Central memory CD8-positive, alpha-beta T cell (primary cell): ENCODE measurements at regions not wholly inside any gene's neighbourhood (a gene's known extent, or its start where the extent isn't known, plus 50 kb on each side); places are given as distances from the start of the nearest gene placed in this dataset.

Experiments
- ATAC-seq: fragments of 150-1000 bp; cut with Tn5 transposase; replicated peaks from 2 replicates; pipeline ENCODE4 v1.10.0; 2022; ENCODE audit warnings: mild to moderate bottlenecking, moderate FRiP score, moderate number of reproducible peaks; ENCODE audit not compliant: poor library complexity, severe bottlenecking; ENCODE audit errors: extremely low read depth
- DNase-seq, 2 donors: peaks; one replicate each; pipeline ENCODE4 v3.0.0; 2021; ENCODE audit warnings: low spot score in 2 of 2
- H3K27ac Mint-ChIP-seq: one replicate; pipeline ENCODE4 v1.8.0; 2022; ENCODE audit warnings: low read depth, mild to moderate bottlenecking, moderate library complexity, mixed read lengths
- H3K27me3 Mint-ChIP-seq: one replicate; pipeline ENCODE4 v1.8.0; 2022; ENCODE audit warnings: mixed read lengths
- H3K36me3 Mint-ChIP-seq: one replicate; pipeline ENCODE4 v1.8.0; 2022; ENCODE audit warnings: mild to moderate bottlenecking, moderate library complexity, mixed read lengths; ENCODE audit not compliant: insufficient read depth
- H3K4me1 Mint-ChIP-seq: one replicate; pipeline ENCODE4 v1.8.0; 2022; ENCODE audit warnings: mixed read lengths
- H3K4me3 Mint-ChIP-seq: one replicate; pipeline ENCODE4 v1.8.0; 2022; ENCODE audit warnings: mild to moderate bottlenecking, moderate library complexity, mixed read lengths
- H3K9me3 Mint-ChIP-seq: one replicate; pipeline ENCODE4 v1.8.0; 2022; ENCODE audit warnings: mixed read lengths

DNA sequence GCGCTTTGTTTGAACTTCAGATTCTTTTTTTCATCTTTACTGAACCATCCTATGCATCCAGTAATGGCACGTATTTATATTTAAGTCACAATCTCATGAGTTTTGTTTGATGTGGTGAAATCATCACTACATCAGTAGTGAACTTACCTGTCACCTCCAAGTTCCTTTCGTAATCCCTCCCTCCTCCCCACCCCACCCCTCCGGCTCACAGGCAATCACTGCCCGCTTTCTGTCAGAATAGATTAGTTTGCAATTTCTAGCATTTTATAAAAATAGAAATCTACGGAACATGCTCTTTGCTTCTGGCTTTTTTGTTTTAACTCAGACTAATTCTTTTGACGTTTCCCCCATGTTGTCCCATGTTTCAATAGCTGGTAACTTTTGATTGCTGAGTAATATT is 305.4 kb upstream of the IRX4 start:
- ATAC-seq (no peak), DNase-seq (no peak)
- Mint-ChIP-seq H3K27ac (no peak overlapping the region), H3K36me3 (no peaks in the 10 kb centered on the region), H3K9me3 (no peaks in the 10 kb centered on the region), H3K4me3 (no peak overlapping the region), H3K4me1 (no peaks in the 10 kb centered on the region), H3K27me3 (peaks cover 14% of the 10 kb centered on the region)

DNA sequence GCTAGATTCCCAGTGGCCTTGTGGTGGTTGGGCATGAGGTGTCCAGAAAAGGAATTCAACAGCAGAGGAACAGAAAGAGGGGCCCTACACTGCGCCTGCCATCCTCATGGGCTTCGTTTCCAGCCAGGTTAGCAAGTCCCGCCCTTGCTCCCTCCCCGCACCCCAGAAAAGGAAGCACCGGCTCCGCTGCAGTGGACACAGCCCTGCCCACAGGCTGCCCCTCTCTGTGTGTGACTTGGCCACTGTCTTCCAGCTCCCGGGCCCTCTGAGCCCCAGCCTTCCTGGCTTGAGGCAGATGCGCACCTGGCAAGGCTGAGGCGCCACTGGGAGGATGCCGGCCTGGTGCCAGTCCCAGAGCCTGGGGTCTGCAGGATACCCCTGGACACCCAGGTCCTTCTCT is 305.0 kb upstream of the IRX4 start:
- Mint-ChIP-seq H3K9me3 (no peaks in the 10 kb centered on the region), H3K4me3 (no peak overlapping the region), H3K36me3 (no peaks in the 10 kb centered on the region), H3K27ac (no peak overlapping the region), H3K4me1 (no peaks in the 10 kb centered on the region), H3K27me3 (peaks cover 18% of the 10 kb centered on the region)
- DNase-seq (no peak), ATAC-seq (no peak)

DNA sequence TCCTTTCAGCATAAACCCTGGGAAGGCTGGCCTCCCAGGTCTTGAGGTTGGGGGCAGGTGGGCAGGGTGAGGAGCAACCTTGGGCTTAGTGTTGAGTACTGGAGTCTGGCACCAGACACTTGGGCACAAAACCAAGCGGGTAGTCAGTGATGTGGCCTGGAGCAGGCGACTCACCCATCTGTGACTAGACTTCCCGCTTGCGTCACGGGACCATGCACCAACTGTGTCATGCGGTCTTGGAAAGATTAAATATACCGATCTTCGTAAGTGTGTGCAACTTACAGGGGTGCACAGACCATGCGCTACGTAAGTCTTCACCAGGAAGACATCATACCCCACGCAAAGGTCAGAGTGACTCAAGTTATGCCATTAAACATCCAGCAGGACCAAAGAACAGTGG is 304.4 kb upstream of the IRX4 start:
- no peaks in the 10 kb centered on the region for H3K36me3 Mint-ChIP-seq
- no peaks in the 10 kb centered on the region for H3K9me3 Mint-ChIP-seq
- ATAC-seq (no peak), DNase-seq (no peak)
- H3K27me3 Mint-ChIP-seq = peaks cover 23% of the 10 kb centered on the region
- H3K27ac Mint-ChIP-seq = no peak overlapping the region
- H3K4me1 Mint-ChIP-seq = no peaks in the 10 kb centered on the region
- no peak overlapping the region for H3K4me3 Mint-ChIP-seq

DNA sequence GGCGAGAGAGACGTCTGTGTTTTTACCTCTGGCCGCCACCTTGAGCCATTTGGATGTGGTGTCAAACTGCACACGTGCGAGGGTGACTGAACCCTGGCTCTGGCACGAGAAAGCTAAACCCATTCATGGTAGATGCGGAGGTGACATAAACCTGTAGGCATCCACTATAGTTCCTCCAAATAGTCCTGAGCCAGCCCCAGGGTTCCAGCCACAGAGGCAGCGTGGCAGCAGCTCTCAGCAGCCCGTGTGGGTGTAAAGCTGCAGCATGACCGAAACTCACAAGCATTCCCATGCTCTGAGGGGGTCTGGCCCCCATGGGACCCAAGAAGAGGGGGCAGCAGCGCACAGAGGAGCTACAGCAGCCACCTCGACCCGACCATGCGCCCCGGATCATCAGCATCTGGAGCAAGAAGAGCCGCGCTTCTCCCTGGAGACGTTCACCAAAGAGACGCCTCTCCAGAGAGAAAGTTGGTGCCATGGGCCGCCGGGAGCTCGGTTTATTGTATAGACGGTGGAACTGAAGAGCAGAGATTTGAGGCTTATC is 303.8 kb upstream of the IRX4 start:
- H3K9me3 Mint-ChIP-seq = no peaks in the 10 kb centered on the region
- no peaks in the 10 kb centered on the region for H3K36me3 Mint-ChIP-seq
- no peaks in the 10 kb centered on the region for H3K4me1 Mint-ChIP-seq
- ATAC-seq = no peak
- no peak overlapping the region for H3K4me3 Mint-ChIP-seq
- no peak overlapping the region for H3K27ac Mint-ChIP-seq
- H3K27me3 Mint-ChIP-seq = peaks cover 30% of the 10 kb centered on the region
- no peak for DNase-seq

DNA sequence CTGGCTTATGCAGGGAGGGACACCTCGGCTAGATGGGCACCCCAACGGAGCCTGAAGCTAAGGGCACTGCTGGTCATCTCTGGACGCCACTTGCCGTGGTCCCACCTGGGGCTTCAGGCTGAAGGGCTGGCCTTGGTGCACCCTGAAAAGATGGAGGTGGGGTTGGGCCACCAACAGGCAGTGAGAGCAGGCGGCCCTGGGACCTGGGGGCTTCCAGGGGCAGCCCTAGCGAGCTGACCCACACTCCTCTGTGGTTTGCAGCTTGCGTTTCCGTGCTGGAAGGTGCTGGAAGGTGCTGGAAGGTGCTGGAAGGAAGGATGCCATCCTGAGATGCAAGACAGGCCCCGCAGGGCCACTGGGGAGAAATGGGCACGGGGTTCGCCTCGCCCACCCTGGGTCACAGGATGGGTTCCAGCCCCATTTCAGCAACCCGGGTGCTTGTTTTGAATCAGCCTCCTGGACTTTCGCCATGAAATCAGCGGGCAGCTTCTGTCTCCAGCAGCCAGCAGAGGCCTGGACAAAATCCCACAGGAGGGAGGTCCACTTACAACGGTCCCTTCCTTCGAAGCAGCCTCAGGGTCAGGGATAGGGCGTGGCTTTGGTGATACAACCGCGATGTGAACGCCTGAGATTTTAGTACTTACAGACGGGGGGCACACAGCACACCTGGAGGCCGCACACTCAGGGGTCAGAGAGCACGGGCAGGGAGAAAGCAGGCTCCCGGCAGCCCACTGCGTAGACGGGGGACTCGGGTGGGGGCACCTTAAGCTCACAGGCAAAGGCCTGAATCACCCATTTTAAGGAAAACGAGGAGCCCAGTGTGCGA is 303.1 kb upstream of the IRX4 start:
- Mint-ChIP-seq H3K4me3 (no peak overlapping the region), H3K9me3 (no peaks in the 10 kb centered on the region), H3K4me1 (no peaks in the 10 kb centered on the region), H3K36me3 (no peaks in the 10 kb centered on the region), H3K27ac (no peak overlapping the region), H3K27me3 (peaks cover 36% of the 10 kb centered on the region)
- no peak for ATAC-seq
- no peak for DNase-seq

DNA sequence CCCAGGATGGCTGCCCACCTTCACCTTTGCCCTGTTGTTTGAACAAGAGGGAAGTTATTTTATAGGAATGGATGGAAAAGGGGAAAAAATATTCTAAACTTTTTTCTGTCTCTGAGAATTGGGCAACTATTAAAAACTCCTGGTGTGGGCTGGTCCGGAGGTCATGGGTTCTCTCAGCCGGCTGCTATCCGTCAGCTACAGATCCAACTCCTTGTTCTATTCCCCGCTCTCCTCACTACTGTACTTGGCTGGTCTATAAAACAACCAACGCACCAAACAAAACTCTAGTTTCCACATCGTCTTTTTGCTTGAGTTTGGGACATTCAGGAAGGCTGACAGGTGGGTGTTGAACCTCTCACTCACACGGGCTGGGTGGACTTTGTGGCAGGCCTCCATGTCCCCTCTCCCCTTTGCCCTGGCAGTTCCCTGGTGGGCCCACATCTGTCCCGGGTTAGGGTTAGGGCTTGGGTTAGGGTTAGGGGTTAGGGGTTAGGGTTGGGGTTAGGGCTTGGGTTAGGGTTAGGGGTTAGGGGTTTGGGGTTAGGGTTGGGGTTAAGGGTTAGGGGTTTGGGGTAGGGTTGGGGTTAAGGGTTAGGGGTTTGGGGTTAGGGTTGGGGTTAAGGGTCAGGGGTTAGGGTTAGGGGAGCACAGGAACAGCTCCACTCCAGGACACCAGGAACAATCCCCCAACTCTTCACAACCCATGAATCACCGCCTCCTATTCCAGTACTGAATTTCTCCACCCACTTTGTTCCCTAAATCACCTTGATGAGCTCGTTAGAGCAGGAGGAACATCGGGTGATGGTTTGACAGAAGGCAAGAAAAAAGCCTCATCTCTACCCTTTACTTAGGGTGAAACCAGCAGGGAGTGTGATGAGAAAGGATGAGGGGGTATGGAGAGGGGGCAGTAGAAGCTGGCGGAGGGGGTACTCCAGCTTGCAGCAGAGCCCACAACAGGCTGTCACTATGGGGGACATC is 302.1 kb upstream of the IRX4 start:
- no peak overlapping the region for H3K4me3 Mint-ChIP-seq

DNA sequence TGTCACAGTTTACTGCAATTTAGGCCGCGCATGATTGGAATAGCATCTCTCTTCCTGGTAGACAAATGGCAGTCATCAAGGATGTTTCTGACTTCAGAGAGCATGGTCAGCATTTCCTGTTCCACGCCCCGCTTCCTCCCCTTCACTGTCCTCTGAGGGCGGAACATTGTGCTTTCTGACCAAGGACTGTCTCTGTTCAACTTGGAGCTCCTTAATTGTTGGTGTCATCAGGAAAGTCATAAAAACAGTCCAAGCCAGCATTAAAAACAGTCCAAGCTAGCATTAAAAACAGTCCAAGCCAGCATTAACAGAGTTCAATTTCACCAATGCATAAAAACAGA is 301.3 kb upstream of the IRX4 start:
- H3K9me3 Mint-ChIP-seq = no peaks in the 10 kb centered on the region

More for the DNA sequence above, 302.1 kb upstream of the IRX4 start:
- no peaks in the 10 kb centered on the region for H3K36me3 Mint-ChIP-seq
- no peak for DNase-seq
- H3K9me3 Mint-ChIP-seq = no peaks in the 10 kb centered on the region
- H3K4me1 Mint-ChIP-seq = no peaks in the 10 kb centered on the region
- peaks cover 36% of the 10 kb centered on the region for H3K27me3 Mint-ChIP-seq
- H3K27ac Mint-ChIP-seq = no peak overlapping the region
- ATAC-seq = no peak

DNA sequence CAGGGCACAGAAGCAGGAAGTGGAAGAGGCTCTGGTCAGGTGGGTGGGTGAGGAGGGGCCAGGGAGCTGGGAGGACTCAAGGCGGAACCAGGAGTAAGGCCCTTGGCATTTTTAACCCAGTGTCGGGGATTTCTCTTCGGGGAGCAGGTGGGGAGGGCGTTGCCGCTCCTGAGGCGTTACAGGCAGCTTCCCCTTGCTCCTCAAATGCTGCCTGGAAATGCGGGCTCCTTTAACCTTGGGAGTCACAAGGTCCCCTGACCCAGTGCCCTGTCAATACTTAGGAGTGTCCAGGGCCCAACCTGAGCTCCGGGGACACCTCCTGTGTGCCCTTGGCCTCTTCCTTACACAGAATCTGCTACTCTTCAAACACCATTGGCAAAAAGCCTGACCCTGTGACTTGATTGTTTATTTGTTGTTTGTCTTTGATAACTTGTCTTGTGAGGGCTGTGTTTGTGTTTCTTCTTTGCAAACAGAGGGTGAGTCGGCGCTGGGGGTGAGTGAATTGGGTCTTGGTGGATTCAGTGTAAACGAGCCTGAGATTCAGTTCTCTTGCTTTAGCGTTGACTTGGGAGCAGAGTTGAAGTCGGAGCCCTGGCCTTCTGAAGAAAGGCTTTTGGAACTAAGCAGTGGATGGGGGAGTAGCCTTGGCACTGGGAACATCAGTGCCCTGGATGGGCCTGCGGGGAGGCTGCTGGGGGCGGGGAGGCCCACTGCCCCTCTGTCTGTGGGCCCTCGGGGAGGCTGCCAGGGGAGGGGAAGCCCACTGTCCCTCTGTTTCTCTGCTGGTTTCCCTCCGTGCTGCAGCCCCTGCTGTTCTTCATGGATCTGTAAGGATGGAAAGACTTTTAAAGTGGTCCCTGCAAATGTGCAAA is 300.7 kb upstream of the IRX4 start:
- Mint-ChIP-seq H3K4me3 (no peak overlapping the region), H3K4me1 (no peaks in the 10 kb centered on the region), H3K27ac (no peak overlapping the region), H3K36me3 (no peaks in the 10 kb centered on the region), H3K27me3 (peaks cover 36% of the 10 kb centered on the region), H3K9me3 (no peaks in the 10 kb centered on the region)
- DNase-seq (no peak), ATAC-seq (no peak)

More for the DNA sequence above, 301.3 kb upstream of the IRX4 start:
- DNase-seq (no peak), ATAC-seq (no peak)
- Mint-ChIP-seq H3K27me3 (peaks cover 36% of the 10 kb centered on the region), H3K27ac (no peak overlapping the region), H3K36me3 (no peaks in the 10 kb centered on the region), H3K4me1 (no peaks in the 10 kb centered on the region), H3K4me3 (no peak overlapping the region)

DNA sequence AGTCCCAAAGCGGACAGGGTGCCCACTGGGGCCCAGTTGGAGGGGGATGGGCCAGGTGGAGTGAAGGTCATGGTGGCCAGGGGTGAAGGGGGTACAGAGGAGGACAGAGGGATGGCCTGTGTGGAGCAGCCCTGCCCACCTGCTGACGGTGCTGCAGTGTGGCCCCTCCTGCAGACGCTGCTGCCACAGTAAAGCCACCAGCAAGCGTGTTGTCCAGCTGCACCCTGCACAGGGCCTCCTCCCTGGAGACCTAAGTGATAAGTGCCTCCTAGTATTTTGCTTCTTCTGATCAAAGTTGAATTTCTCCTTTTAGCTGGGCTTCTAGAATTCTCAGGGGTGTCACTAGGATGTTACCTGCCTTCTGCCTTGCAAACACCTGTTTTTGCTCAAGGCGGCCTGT is 299.3 kb upstream of the IRX4 start:
- Mint-ChIP-seq H3K9me3 (no peaks in the 10 kb centered on the region), H3K4me1 (no peaks in the 10 kb centered on the region), H3K27me3 (peaks cover 36% of the 10 kb centered on the region), H3K4me3 (no peak overlapping the region), H3K27ac (no peak overlapping the region), H3K36me3 (no peaks in the 10 kb centered on the region)
- DNase-seq = no peak
- ATAC-seq = no peak

DNA sequence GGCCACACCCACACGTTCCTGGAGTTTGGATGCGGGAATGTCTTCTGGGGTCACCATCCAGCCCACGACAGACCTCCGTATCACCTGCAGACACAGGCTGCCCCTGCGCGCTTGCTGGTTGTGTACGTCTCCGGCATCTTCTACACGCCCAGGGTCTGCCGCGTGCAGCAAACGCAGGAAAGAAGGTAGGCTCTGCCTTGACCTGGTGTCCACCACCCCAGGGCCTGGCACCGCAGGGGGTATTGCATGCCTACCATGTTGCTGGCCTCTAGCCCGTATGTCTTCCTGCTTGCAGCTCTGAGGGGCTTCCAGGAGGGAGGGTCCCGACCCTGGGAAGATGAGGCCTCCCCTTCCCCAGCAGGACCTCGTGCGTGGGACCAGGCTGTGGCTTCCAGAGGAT is 298.8 kb upstream of the IRX4 start:
- Mint-ChIP-seq H3K27ac (no peak overlapping the region), H3K36me3 (no peaks in the 10 kb centered on the region), H3K4me3 (no peak overlapping the region), H3K4me1 (no peaks in the 10 kb centered on the region), H3K27me3 (peaks cover 36% of the 10 kb centered on the region), H3K9me3 (no peaks in the 10 kb centered on the region)
- DNase-seq (no peak), ATAC-seq (no peak)

DNA sequence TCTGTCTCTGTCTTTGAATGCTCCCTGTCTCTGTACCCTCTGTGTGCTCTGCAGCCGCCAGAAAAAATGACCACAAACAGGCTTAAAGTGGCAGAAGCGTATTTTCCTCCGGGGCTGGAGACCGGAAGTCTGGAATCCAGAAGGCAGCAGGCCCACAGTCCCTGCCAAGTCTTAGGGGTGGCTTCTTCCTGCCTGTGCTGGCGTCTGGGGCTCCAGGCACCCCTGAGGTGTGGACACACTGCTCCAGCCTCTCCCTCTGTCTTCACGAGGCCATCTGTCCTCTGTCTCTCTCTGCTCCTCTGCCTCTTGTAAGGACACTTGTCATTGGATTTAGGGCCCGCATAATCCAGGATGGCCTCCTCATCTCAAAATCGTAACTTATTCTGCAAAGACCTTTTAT is 298.4 kb upstream of the IRX4 start:
- DNase-seq (no peak), ATAC-seq (no peak)
- Mint-ChIP-seq H3K27ac (no peak overlapping the region), H3K36me3 (no peaks in the 10 kb centered on the region), H3K27me3 (peaks cover 36% of the 10 kb centered on the region), H3K4me1 (no peaks in the 10 kb centered on the region), H3K4me3 (no peak overlapping the region), H3K9me3 (no peaks in the 10 kb centered on the region)

DNA sequence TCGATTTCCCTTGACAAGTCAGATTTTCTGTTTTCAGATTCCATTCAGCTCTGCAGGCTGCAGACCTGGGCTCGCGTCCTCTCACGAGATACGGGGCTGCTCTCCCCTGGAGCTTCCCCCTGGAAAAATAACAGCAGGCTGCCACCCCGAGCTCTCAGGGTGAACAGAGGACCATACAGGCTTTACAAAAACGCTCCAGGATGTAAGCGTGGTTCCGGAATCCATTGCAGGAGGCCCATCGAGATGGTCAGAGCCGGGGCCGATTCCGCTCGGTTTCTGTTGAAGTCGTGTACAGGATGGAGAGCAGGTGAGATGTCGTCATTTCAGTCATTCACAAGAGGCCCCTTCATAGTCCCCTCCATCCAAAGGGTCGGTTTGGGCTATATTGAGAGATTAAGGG is 297.7 kb upstream of the IRX4 start:
- H3K27me3 Mint-ChIP-seq = peaks cover 36% of the 10 kb centered on the region
- ATAC-seq (no peak), DNase-seq (no peak)
- H3K9me3 Mint-ChIP-seq = no peaks in the 10 kb centered on the region
- no peak overlapping the region for H3K27ac Mint-ChIP-seq
- no peak overlapping the region for H3K4me3 Mint-ChIP-seq
- H3K36me3 Mint-ChIP-seq = no peaks in the 10 kb centered on the region
- H3K4me1 Mint-ChIP-seq = no peaks in the 10 kb centered on the region
